Adipocyte (in vitro differentiated cells): ENCODE measurements at regions not wholly inside any gene's neighbourhood (a gene's known extent, or its start where the extent isn't known, plus 50 kb on each side); places are given as distances from the start of the nearest gene placed in this dataset.

Experiments
- DNase-seq: peaks from one replicate; pipeline ENCODE4 v3.0.0-alpha.2; 2015; ENCODE audit warnings: low read depth
- H3K27me3 ChIP-seq: replicated peaks from 2 replicates; pipeline ENCODE4 v1.7.0; 2013; ENCODE audit warnings: mild to moderate bottlenecking, low read length, moderate library complexity; ENCODE audit not compliant: control insufficient read depth, insufficient read depth
- H3K36me3 ChIP-seq: 2 replicates; pipeline ENCODE4 v1.7.0; 2013; ENCODE audit warnings: low read length, mild to moderate bottlenecking, moderate library complexity; ENCODE audit not compliant: control insufficient read depth, insufficient read depth, severe bottlenecking
- H3K4me1 ChIP-seq: 2 replicates; pipeline ENCODE4 v1.7.0; 2013; ENCODE audit warnings: mild to moderate bottlenecking, low read length, moderate library complexity; ENCODE audit not compliant: control insufficient read depth, insufficient read depth
- H3K4me3 ChIP-seq: 2 replicates; pipeline ENCODE4 v1.7.0; 2013; ENCODE audit warnings: mild to moderate bottlenecking, low read length, moderate library complexity
- H3K9ac ChIP-seq: 2 replicates; pipeline ENCODE4 v1.7.0; 2013; ENCODE audit warnings: mild to moderate bottlenecking, low read length, moderate library complexity
- H3K9me3 ChIP-seq: 2 replicates; pipeline ENCODE4 v1.7.0; 2013; ENCODE audit warnings: mild to moderate bottlenecking, low read length, moderate library complexity; ENCODE audit not compliant: control insufficient read depth

GRCh38 chr9:86648156-86648827 is 294.1 kb upstream of the TUT7 start:
- Histone ChIP-seq H3K36me3 (no peaks in the 10 kb centered on the region), H3K27me3 (no peaks in the 10 kb centered on the region), H3K4me3 (no peak overlapping the region), H3K9me3 (no peaks in the 10 kb centered on the region), H3K9ac (no peak overlapping the region), H3K4me1 (peaks cover 9% of the 10 kb centered on the region)
- no peak for DNase-seq

GRCh38 chr9:86645303-86645702 is 291.1 kb upstream of the TUT7 start:
- no peak for DNase-seq
- no peak overlapping the region for H3K4me3 ChIP-seq

GRCh38 chr9:86644675-86645034 is 290.4 kb upstream of the TUT7 start:
- DNase-seq: no peak
- Histone ChIP-seq H3K9me3 (no peaks in the 10 kb centered on the region), H3K36me3 (no peaks in the 10 kb centered on the region), H3K4me1 (no peaks in the 10 kb centered on the region), H3K9ac (no peak overlapping the region), H3K4me3 (no peak overlapping the region), H3K27me3 (no peaks in the 10 kb centered on the region)

More at GRCh38 chr9:86645303-86645702, 291.1 kb upstream of the TUT7 start:
- H3K9ac ChIP-seq: no peak overlapping the region
- no peaks in the 10 kb centered on the region for H3K27me3 ChIP-seq
- no peaks in the 10 kb centered on the region for H3K9me3 ChIP-seq
- no peaks in the 10 kb centered on the region for H3K4me1 ChIP-seq
- H3K36me3 ChIP-seq: no peaks in the 10 kb centered on the region

GRCh38 chr9:86643946-86644674 is 289.9 kb upstream of the TUT7 start:
- no peak for DNase-seq
- no peaks in the 10 kb centered on the region for H3K27me3 ChIP-seq
- H3K4me3 ChIP-seq: no peak overlapping the region
- H3K36me3 ChIP-seq: no peaks in the 10 kb centered on the region
- H3K4me1 ChIP-seq: no peaks in the 10 kb centered on the region
- no peaks in the 10 kb centered on the region for H3K9me3 ChIP-seq
- no peak overlapping the region for H3K9ac ChIP-seq

GRCh38 chr9:86642721-86643120 is 288.5 kb upstream of the TUT7 start:
- H3K9ac ChIP-seq: no peak overlapping the region
- no peaks in the 10 kb centered on the region for H3K9me3 ChIP-seq
- no peaks in the 10 kb centered on the region for H3K27me3 ChIP-seq
- H3K4me3 ChIP-seq: no peak overlapping the region
- no peak for DNase-seq
- H3K4me1 ChIP-seq: no peaks in the 10 kb centered on the region
- no peaks in the 10 kb centered on the region for H3K36me3 ChIP-seq

GRCh38 chr9:86641970-86642369 is 287.8 kb upstream of the TUT7 start:
- Histone ChIP-seq H3K36me3 (no peaks in the 10 kb centered on the region), H3K4me1 (no peaks in the 10 kb centered on the region), H3K4me3 (no peak overlapping the region), H3K9ac (no peak overlapping the region), H3K9me3 (no peaks in the 10 kb centered on the region), H3K27me3 (no peaks in the 10 kb centered on the region)
- no peak for DNase-seq

- DNase-seq: no peak
- Histone ChIP-seq H3K4me1 (no peaks in the 10 kb centered on the region), H3K9me3 (no peaks in the 10 kb centered on the region), H3K36me3 (no peaks in the 10 kb centered on the region), H3K4me3 (no peak overlapping the region), H3K9ac (no peak overlapping the region), H3K27me3 (no peaks in the 10 kb centered on the region)
These were observed 285.7 kb upstream of the TUT7 start for GRCh38 chr9:86639899-86640379.

- no peaks in the 10 kb centered on the region for H3K4me1 ChIP-seq
- no peaks in the 10 kb centered on the region for H3K9me3 ChIP-seq
- H3K9ac ChIP-seq: no peak overlapping the region
- H3K36me3 ChIP-seq: no peaks in the 10 kb centered on the region
- no peaks in the 10 kb centered on the region for H3K27me3 ChIP-seq
- H3K4me3 ChIP-seq: no peak overlapping the region
- DNase-seq: no peak
These were observed 285.1 kb upstream of the TUT7 start for GRCh38 chr9:86639287-86639686.

GRCh38 chr9:86638109-86638508 is 283.9 kb upstream of the TUT7 start:
- Histone ChIP-seq H3K9ac (no peak overlapping the region), H3K9me3 (no peaks in the 10 kb centered on the region), H3K4me1 (no peaks in the 10 kb centered on the region), H3K4me3 (no peak overlapping the region), H3K36me3 (no peaks in the 10 kb centered on the region), H3K27me3 (no peaks in the 10 kb centered on the region)
- no peak for DNase-seq

- Histone ChIP-seq H3K9me3 (no peaks in the 10 kb centered on the region), H3K27me3 (no peaks in the 10 kb centered on the region), H3K9ac (no peak overlapping the region), H3K4me3 (no peak overlapping the region), H3K36me3 (no peaks in the 10 kb centered on the region), H3K4me1 (no peaks in the 10 kb centered on the region)
- no peak for DNase-seq
These were observed 283.3 kb upstream of the TUT7 start for GRCh38 chr9:86637515-86637914.

GRCh38 chr9:86636519-86636918 is 282.3 kb upstream of the TUT7 start:
- Histone ChIP-seq H3K9me3 (no peaks in the 10 kb centered on the region), H3K9ac (no peak overlapping the region), H3K36me3 (no peaks in the 10 kb centered on the region), H3K4me1 (no peaks in the 10 kb centered on the region), H3K4me3 (no peak overlapping the region), H3K27me3 (no peaks in the 10 kb centered on the region)
- no peak for DNase-seq
